ENCODE measurements at regions not wholly inside any gene's neighbourhood (a gene's known extent, or its start where the extent isn't known, plus 50 kb on each side); places are given as distances from the start of the nearest gene placed in this dataset.

DNA sequence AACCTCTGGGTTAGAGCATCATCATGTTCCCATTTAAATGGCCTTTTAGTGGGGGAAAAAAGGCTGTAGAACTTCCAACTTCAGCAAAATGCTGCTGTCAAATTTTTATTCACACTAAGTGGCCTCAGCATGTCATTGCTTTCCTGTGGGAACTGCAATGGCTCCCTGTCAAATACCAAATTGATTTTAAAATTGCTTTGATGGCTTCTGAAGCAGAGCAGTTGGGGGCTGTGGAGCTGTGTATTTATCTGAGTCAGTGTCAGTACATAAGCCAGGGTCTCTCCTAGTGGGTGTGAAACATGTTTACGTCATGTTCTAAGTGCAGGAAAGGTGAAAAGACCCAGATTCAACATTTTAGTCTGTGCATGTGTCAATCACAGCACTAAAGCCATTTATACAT lies 171.3 kb downstream of the CDH19 start:
- no peaks in the 10 kb centered on the region for H3K36me3 ChIP-seq (ENCODE audit: insufficient read depth, low read length)
- Mint-ChIP-seq H3K4me1 (ENCODE audit: low read depth) (no peaks in the 10 kb centered on the region), H3K4me3 (no peak overlapping the region), H3K9me3 (no peaks in the 10 kb centered on the region), H3K36me3 (ENCODE audit: low read depth) (no peaks in the 10 kb centered on the region), H3K27me3 (no peaks in the 10 kb centered on the region), H3K27ac (no peak overlapping the region)
- no peaks in the 10 kb centered on the region for H3K27me3 ChIP-seq (ENCODE audit: control insufficient read depth in 1 of 2, insufficient read depth in 2 of 2, low read length in 2 of 2)
- POLR2A ChIA-PET = no interaction called here
- H3K4me3 ChIP-seq (ENCODE audit: low read length) = no peak overlapping the region
- intact Hi-C loops (cut with DNase I, micrococcal nuclease) = no loop called here
- H3K4me1 ChIP-seq (ENCODE audit: insufficient read depth, low read length) = no peaks in the 10 kb centered on the region
- H3K9me3 ChIP-seq (ENCODE audit: control insufficient read depth in 1 of 2, insufficient read depth in 1 of 2, low read length in 2 of 2) = peaks cover 0 to 3% of the 10 kb centered on the region in 2 experiments
- TF ChIP-seq, protein P1, sequence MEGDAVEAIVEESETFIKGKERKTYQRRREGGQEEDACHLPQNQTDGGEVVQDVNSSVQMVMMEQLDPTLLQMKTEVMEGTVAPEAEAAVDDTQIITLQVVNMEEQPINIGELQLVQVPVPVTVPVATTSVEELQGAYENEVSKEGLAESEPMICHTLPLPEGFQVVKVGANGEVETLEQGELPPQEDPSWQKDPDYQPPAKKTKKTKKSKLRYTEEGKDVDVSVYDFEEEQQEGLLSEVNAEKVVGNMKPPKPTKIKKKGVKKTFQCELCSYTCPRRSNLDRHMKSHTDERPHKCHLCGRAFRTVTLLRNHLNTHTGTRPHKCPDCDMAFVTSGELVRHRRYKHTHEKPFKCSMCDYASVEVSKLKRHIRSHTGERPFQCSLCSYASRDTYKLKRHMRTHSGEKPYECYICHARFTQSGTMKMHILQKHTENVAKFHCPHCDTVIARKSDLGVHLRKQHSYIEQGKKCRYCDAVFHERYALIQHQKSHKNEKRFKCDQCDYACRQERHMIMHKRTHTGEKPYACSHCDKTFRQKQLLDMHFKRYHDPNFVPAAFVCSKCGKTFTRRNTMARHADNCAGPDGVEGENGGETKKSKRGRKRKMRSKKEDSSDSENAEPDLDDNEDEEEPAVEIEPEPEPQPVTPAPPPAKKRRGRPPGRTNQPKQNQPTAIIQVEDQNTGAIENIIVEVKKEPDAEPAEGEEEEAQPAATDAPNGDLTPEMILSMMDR (IDR thresholded peaks at IDR 0.05) = no peak
- CTCF ChIA-PET = no interaction called here
- DNase-seq (no peak), ATAC-seq (ENCODE audit: poor library complexity) (no peak)
- H3K27ac ChIP-seq (ENCODE audit: low read depth in 1 of 2, low read length in 2 of 2) = no peak overlapping the region

DNA sequence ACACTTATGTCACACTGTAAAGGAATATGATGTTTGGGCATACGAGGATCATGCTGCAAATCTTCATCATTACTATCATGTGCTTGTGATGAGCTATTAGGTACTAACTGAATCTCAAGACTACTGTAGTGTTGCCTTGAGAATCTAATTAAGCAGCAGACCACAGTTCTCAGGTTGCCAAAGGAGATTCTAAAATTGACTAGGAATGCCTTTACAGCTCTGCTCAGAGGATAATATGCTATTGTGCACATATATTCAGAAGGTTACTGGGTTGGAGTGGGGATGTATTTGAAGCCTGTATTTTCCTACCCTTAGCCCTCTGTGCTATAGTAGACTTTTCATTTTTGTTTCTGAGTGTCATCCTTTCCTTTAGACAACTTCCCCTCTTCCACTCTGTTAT lies 175.1 kb downstream of the CDH19 start:
- H3K4me3 ChIP-seq (ENCODE audit: low read length) = no peak overlapping the region
- H3K27me3 ChIP-seq (ENCODE audit: control insufficient read depth in 1 of 2, insufficient read depth in 2 of 2, low read length in 2 of 2) = no peaks in the 10 kb centered on the region
- no peak overlapping the region for H3K27ac Mint-ChIP-seq
- intact Hi-C loops (cut with DNase I, micrococcal nuclease) = no loop called here
- DNase-seq (no peak), ATAC-seq (ENCODE audit: poor library complexity) (no peak)
- H3K4me1 Mint-ChIP-seq (ENCODE audit: low read depth) = no peaks in the 10 kb centered on the region
- ChIA-PET CTCF (no interaction called here), POLR2A (no interaction called here)
- TF ChIP-seq, protein P1 (IDR thresholded peaks at IDR 0.05) = no peak
- peaks cover 0 to 3% of the 10 kb centered on the region in 2 experiments for H3K9me3 ChIP-seq (ENCODE audit: control insufficient read depth in 1 of 2, insufficient read depth in 1 of 2, low read length in 2 of 2)
- no peaks in the 10 kb centered on the region for H3K4me1 ChIP-seq (ENCODE audit: insufficient read depth, low read length)
- peaks cover 4% of the 10 kb centered on the region for H3K9me3 Mint-ChIP-seq
- no peaks in the 10 kb centered on the region for H3K36me3 Mint-ChIP-seq (ENCODE audit: low read depth)
- no peak overlapping the region for H3K4me3 Mint-ChIP-seq
- H3K36me3 ChIP-seq (ENCODE audit: insufficient read depth, low read length) = no peaks in the 10 kb centered on the region
- no peak overlapping the region for H3K27ac ChIP-seq (ENCODE audit: low read depth in 1 of 2, low read length in 2 of 2)
- no peaks in the 10 kb centered on the region for H3K27me3 Mint-ChIP-seq

DNA sequence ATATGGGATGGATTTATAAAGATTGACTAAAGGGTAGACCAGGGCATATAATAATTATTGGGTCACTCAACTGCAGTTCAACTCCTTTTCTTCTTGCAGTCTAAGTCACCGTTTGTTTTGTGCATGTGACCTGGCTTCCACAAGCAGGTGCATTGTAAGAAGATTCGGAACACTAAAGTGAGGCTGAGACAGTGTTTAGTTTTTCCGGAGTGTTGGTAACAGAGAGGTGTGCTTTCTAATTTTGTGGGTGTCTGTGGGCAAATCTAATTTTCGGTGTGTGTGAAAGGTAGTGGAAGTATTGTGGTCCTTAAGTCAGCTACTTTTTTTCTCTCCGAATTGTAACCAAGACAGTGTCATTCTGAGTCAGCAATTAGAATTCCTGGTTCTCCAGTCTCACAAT lies 184.5 kb downstream of the CDH19 start:
- ChIA-PET POLR2A (no interaction called here), CTCF (no interaction called here)
- Histone ChIP-seq H3K4me3 (ENCODE audit: low read length) (no peak overlapping the region), H3K27me3 (ENCODE audit: control insufficient read depth in 1 of 2, insufficient read depth in 2 of 2, low read length in 2 of 2) (no peaks in the 10 kb centered on the region), H3K9me3 (ENCODE audit: control insufficient read depth in 1 of 2, insufficient read depth in 1 of 2, low read length in 2 of 2) (no peaks in the 10 kb centered on the region), H3K27ac (ENCODE audit: low read depth in 1 of 2, low read length in 2 of 2) (no peak overlapping the region), H3K36me3 (ENCODE audit: insufficient read depth, low read length) (no peaks in the 10 kb centered on the region), H3K4me1 (ENCODE audit: insufficient read depth, low read length) (no peaks in the 10 kb centered on the region)
- H3K4me3 Mint-ChIP-seq = no peak overlapping the region
- no peaks in the 10 kb centered on the region for H3K4me1 Mint-ChIP-seq (ENCODE audit: low read depth)
- no peak overlapping the region for H3K27ac Mint-ChIP-seq
- H3K27me3 Mint-ChIP-seq = no peaks in the 10 kb centered on the region
- peaks cover 6% of the 10 kb centered on the region for H3K9me3 Mint-ChIP-seq
- DNase-seq (no peak), ATAC-seq (ENCODE audit: poor library complexity) (no peak)
- no peaks in the 10 kb centered on the region for H3K36me3 Mint-ChIP-seq (ENCODE audit: low read depth)
- intact Hi-C loops (cut with DNase I, micrococcal nuclease) = no loop called here
- TF ChIP-seq, protein P1 (IDR thresholded peaks at IDR 0.05) = no peak
